ENCODE measurements at regions not wholly inside any gene's neighbourhood (a gene's known extent, or its start where the extent isn't known, plus 50 kb on each side); places are given as distances from the start of the nearest gene placed in this dataset.

DNA sequence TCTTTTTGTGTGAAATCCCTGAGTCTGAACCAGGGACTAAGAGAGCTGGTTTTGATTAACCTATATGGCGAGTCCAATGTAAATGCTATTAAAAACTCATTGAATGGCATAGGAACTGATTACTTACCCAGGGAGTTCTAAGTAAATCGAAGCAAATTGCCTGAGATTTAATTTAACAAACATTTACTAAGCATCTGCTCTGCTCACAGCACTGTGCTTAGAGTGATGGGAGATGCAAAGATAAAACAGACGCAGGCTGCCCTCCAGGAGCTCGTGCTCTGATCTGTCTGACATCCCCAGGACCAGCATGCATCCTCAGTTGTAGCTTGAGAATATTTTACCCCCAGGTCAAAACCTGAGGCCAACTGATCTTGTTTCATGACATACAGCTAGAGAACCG is 247.9 kb downstream of the NR2F2 start:
- TF ChIP-seq, protein P1, sequence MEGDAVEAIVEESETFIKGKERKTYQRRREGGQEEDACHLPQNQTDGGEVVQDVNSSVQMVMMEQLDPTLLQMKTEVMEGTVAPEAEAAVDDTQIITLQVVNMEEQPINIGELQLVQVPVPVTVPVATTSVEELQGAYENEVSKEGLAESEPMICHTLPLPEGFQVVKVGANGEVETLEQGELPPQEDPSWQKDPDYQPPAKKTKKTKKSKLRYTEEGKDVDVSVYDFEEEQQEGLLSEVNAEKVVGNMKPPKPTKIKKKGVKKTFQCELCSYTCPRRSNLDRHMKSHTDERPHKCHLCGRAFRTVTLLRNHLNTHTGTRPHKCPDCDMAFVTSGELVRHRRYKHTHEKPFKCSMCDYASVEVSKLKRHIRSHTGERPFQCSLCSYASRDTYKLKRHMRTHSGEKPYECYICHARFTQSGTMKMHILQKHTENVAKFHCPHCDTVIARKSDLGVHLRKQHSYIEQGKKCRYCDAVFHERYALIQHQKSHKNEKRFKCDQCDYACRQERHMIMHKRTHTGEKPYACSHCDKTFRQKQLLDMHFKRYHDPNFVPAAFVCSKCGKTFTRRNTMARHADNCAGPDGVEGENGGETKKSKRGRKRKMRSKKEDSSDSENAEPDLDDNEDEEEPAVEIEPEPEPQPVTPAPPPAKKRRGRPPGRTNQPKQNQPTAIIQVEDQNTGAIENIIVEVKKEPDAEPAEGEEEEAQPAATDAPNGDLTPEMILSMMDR (IDR thresholded peaks at IDR 0.05; ENCODE audit: unreplicated experiment): no peak
- no peaks in the 10 kb centered on the region for H3K27me3 Mint-ChIP-seq (ENCODE audit: unreplicated experiment)
- no peak for DNase-seq
- CTCF ChIA-PET: interaction anchor here (0.5 to 1.4 kb wide), 2 partner anchors 76 to 222 kb away, joined by 3 read pairs; no protein-coding TSS in a partner anchor
- H3K36me3 Mint-ChIP-seq (ENCODE audit: insufficient read depth, unreplicated experiment): no peaks in the 10 kb centered on the region
- BruUV-seq (replicated peaks): no TSS peak
- no peaks in the 10 kb centered on the region for H3K4me1 Mint-ChIP-seq (ENCODE audit: low read depth, unreplicated experiment)
- H3K4me3 Mint-ChIP-seq (ENCODE audit: low read depth, unreplicated experiment): no peak overlapping the region
- H3K9me3 Mint-ChIP-seq (ENCODE audit: low read depth, unreplicated experiment): no peaks in the 10 kb centered on the region
- H3K27ac Mint-ChIP-seq (ENCODE audit: unreplicated experiment): no peak overlapping the region
- intact Hi-C loops (cut with micrococcal nuclease; ENCODE audit: unreplicated experiment): no loop called here

DNA sequence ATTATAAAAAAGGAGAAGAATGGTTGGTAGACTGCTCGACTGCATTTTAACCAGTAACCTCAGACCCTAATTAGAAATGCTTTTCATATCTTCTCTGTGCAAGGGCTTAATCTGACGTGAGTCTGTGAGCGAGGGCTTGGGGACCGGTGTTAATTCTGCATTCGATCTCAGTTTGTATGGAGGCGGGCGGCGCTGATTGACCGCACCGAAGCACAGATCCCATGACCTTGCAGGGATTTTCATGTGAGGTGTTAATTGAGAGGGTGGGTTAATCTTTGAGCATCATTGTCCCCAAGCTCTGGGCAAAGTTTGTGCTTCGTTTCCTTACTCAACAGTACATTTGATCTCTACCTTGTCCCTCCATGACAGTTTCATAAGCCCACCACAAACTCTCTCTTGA is 250.9 kb downstream of the NR2F2 start:
- intact Hi-C loops (cut with micrococcal nuclease; ENCODE audit: unreplicated experiment): loop anchor here (5.0 kb wide), 2 partner anchors 164 to 1909 kb away; no protein-coding TSS in a partner anchor
- Mint-ChIP-seq H3K27me3 (ENCODE audit: unreplicated experiment) (no peaks in the 10 kb centered on the region), H3K4me1 (ENCODE audit: low read depth, unreplicated experiment) (peaks cover 9% of the 10 kb centered on the region), H3K9me3 (ENCODE audit: low read depth, unreplicated experiment) (no peaks in the 10 kb centered on the region), H3K36me3 (ENCODE audit: insufficient read depth, unreplicated experiment) (no peaks in the 10 kb centered on the region), H3K27ac (ENCODE audit: unreplicated experiment) (no peak overlapping the region), H3K4me3 (ENCODE audit: low read depth, unreplicated experiment) (no peak overlapping the region)
- BruUV-seq (replicated peaks): no TSS peak
- no peak for DNase-seq
- CTCF ChIA-PET: no interaction called here
- TF ChIP-seq, protein P1 (IDR thresholded peaks at IDR 0.05; ENCODE audit: unreplicated experiment): no peak

- no peak overlapping the region for H3K27ac Mint-ChIP-seq (ENCODE audit: unreplicated experiment)
- TF ChIP-seq, protein P1 (IDR thresholded peaks at IDR 0.05; ENCODE audit: unreplicated experiment): no peak
- no peaks in the 10 kb centered on the region for H3K36me3 Mint-ChIP-seq (ENCODE audit: insufficient read depth, unreplicated experiment)
- H3K4me3 Mint-ChIP-seq (ENCODE audit: low read depth, unreplicated experiment): no peak overlapping the region
- CTCF ChIA-PET: interaction anchor here (0.7 kb wide), 1 partner anchor 228 kb away, joined by 3 read pairs; no protein-coding TSS in a partner anchor
- BruUV-seq (replicated peaks): no TSS peak
- H3K9me3 Mint-ChIP-seq (ENCODE audit: low read depth, unreplicated experiment): no peaks in the 10 kb centered on the region
- no peak for DNase-seq
- H3K27me3 Mint-ChIP-seq (ENCODE audit: unreplicated experiment): no peaks in the 10 kb centered on the region
- H3K4me1 Mint-ChIP-seq (ENCODE audit: low read depth, unreplicated experiment): peaks cover 9% of the 10 kb centered on the region
- intact Hi-C loops (cut with micrococcal nuclease; ENCODE audit: unreplicated experiment): loop anchor here (5.0 kb wide), 2 partner anchors 165 to 1910 kb away; no protein-coding TSS in a partner anchor
These were observed 252.0 kb downstream of the NR2F2 start for GRCh38 chr15:96582473-96582872.

GRCh38 chr15:96583671-96584070 is 253.2 kb downstream of the NR2F2 start:
- no peak overlapping the region for H3K4me3 Mint-ChIP-seq (ENCODE audit: low read depth, unreplicated experiment)
- H3K9me3 Mint-ChIP-seq (ENCODE audit: low read depth, unreplicated experiment): no peaks in the 10 kb centered on the region
- no peaks in the 10 kb centered on the region for H3K36me3 Mint-ChIP-seq (ENCODE audit: insufficient read depth, unreplicated experiment)
- H3K27me3 Mint-ChIP-seq (ENCODE audit: unreplicated experiment): no peaks in the 10 kb centered on the region
- intact Hi-C loops (cut with micrococcal nuclease; ENCODE audit: unreplicated experiment): loop anchor here (1.0 to 5.0 kb wide), 6 partner anchors 166 to 1911 kb away; no protein-coding TSS in a partner anchor
- TF ChIP-seq, protein P1 (IDR thresholded peaks at IDR 0.05; ENCODE audit: unreplicated experiment): peak; percentile 38
- no TSS peak for BruUV-seq (replicated peaks)
- DNase-seq: peak; percentile 44
- H3K27ac Mint-ChIP-seq (ENCODE audit: unreplicated experiment): no peak overlapping the region
- CTCF ChIA-PET: interaction anchor here (0.6 kb wide), 1 partner anchor 219 kb away, joined by 4 read pairs; no protein-coding TSS in a partner anchor
- peaks cover 9% of the 10 kb centered on the region for H3K4me1 Mint-ChIP-seq (ENCODE audit: low read depth, unreplicated experiment)

Data from Calu3 (cell line).